22Rv1 (cell line): ENCODE measurements at regions not wholly inside any gene's neighbourhood (a gene's known extent, or its start where the extent isn't known, plus 50 kb on each side); places are given as distances from the start of the nearest gene placed in this dataset.

Experiments used
- ZFX ChIP-seq: fragments of 450-650 bp; IDR thresholded peaks from 2 replicates; pipeline ENCODE4 v1.6.1; 2017; ENCODE audit warnings: antibody characterized with exemption, borderline replicate concordance
- TF ChIP-seq, protein P1 (sequence below): fragments of 450-650 bp; IDR thresholded peaks from 2 replicates; pipeline ENCODE4 v1.5.1; 2017; ENCODE audit warnings: mild to moderate bottlenecking

DNA sequence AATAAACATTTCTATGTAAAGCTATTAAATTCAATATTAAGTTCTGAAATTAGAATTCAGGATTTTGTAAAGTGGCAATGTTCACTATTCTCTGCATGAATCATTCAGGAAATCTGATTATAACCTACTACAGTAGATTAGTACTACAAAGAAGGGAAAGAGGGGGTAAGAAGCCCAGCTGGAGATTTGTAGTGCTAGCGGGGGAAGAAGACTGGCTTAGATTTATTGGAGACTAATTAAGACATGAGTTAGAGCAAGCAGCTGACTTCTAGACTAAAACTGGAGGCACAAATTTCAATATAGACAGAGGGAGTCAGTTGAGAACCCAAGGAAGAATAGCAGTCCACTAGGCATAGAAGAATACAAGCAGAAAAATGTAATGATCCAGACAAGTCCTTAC lies 55.8 kb upstream of the SETMAR start:
- TF ChIP-seq, protein P1, sequence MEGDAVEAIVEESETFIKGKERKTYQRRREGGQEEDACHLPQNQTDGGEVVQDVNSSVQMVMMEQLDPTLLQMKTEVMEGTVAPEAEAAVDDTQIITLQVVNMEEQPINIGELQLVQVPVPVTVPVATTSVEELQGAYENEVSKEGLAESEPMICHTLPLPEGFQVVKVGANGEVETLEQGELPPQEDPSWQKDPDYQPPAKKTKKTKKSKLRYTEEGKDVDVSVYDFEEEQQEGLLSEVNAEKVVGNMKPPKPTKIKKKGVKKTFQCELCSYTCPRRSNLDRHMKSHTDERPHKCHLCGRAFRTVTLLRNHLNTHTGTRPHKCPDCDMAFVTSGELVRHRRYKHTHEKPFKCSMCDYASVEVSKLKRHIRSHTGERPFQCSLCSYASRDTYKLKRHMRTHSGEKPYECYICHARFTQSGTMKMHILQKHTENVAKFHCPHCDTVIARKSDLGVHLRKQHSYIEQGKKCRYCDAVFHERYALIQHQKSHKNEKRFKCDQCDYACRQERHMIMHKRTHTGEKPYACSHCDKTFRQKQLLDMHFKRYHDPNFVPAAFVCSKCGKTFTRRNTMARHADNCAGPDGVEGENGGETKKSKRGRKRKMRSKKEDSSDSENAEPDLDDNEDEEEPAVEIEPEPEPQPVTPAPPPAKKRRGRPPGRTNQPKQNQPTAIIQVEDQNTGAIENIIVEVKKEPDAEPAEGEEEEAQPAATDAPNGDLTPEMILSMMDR = no peak
- TF ChIP-seq ZFX = no peak
